ENCODE measurements at regions not wholly inside any gene's neighbourhood (a gene's known extent, or its start where the extent isn't known, plus 50 kb on each side); places are given as distances from the start of the nearest gene placed in this dataset.

GRCh38 chr18:57230861-57231585 lies 84.1 kb downstream of the BOD1L2 start:
- intact Hi-C loops (cut with micrococcal nuclease): no loop called here
- Histone ChIP-seq H4K20me1 (ENCODE audit: control insufficient read depth, insufficient read depth, low read length, poor library complexity, severe bottlenecking) (no peaks in the 10 kb centered on the region), H3K79me2 (ENCODE audit: control insufficient read depth, insufficient read depth, low read length) (no peaks in the 10 kb centered on the region), H3K4me2 (replicated peaks; ENCODE audit: low read depth, low read length, poor library complexity, severe bottlenecking) (no peak overlapping the region), H2AFZ (ENCODE audit: insufficient read depth, low read depth, low read length, poor library complexity, severe bottlenecking) (no peak overlapping the region), H3K4me1 (ENCODE audit: control insufficient read depth in 2 of 2, insufficient read depth in 2 of 2, low read length in 2 of 2) (no peaks in the 10 kb centered on the region), H3K9me3 (ENCODE audit: control extremely low read depth in 1 of 3, control insufficient read depth in 2 of 3, insufficient read depth in 1 of 3, low read length in 2 of 3) (no peaks in the 10 kb centered on the region), H3K9ac (ENCODE audit: low read length) (no peak overlapping the region), H3K4me3 (ENCODE audit: control extremely low read depth in 1 of 5, extremely low read depth in 1 of 5, insufficient read depth in 1 of 5, low read depth in 2 of 5, low read length in 4 of 5) (no peak overlapping the region), H3K27ac (ENCODE audit: low read length in 2 of 2) (no peak overlapping the region), H3K36me3 (replicated peaks in 1 of 2; ENCODE audit: control extremely low read depth in 1 of 2, control insufficient read depth in 1 of 2, extremely low read depth in 1 of 2, insufficient read depth in 2 of 2, low read length in 1 of 2) (no peaks in the 10 kb centered on the region), H3K27me3 (replicated peaks in 1 of 4; ENCODE audit: control extremely low read depth in 1 of 4, control insufficient read depth in 3 of 4, insufficient read depth in 4 of 4, low read length in 3 of 4) (peaks cover 0 to 3% (median 0%) of the 10 kb centered on the region in 4 experiments)
- ChIA-PET CTCF (no interaction called here), POLR2A (no interaction called here)
- Mint-ChIP-seq H3K9me3 (ENCODE audit: insufficient read depth) (no peaks in the 10 kb centered on the region), H3K27me3 (peaks cover 23% of the 10 kb centered on the region), H3K4me1 (no peaks in the 10 kb centered on the region), H3K27ac (no peak overlapping the region), H3K4me3 (no peak overlapping the region)
- 84% methylated on average over 5 of the region's 7 CpGs for WGBS (ENCODE audit: insufficient coverage)
- DNase-seq: no peak
- ATAC-seq (ENCODE audit: low read depth): no peak
- TF ChIP-seq CTCF (IDR thresholded peaks at IDR 0.05): no peak
- TF ChIP-seq EZH2 (IDR thresholded peaks at IDR 0.05; ENCODE audit: borderline replicate concordance, insufficient read depth, low read depth, low read length, poor library complexity, severe bottlenecking): no peak

- no peaks in the 10 kb centered on the region for H3K4me1 Mint-ChIP-seq
- intact Hi-C loops (cut with micrococcal nuclease): no loop called here
- no peak overlapping the region for H2AFZ ChIP-seq (ENCODE audit: insufficient read depth, low read depth, low read length, poor library complexity, severe bottlenecking)
- ATAC-seq (ENCODE audit: low read depth): no peak
- no peak overlapping the region for H3K9ac ChIP-seq (ENCODE audit: low read length)
- H3K9me3 Mint-ChIP-seq (ENCODE audit: insufficient read depth): no peaks in the 10 kb centered on the region
- no peak overlapping the region for H3K4me3 ChIP-seq (ENCODE audit: control extremely low read depth in 1 of 5, extremely low read depth in 1 of 5, insufficient read depth in 1 of 5, low read depth in 2 of 5, low read length in 4 of 5)
- H3K27me3 Mint-ChIP-seq: peaks cover 16% of the 10 kb centered on the region
- H4K20me1 ChIP-seq (ENCODE audit: control insufficient read depth, insufficient read depth, low read length, poor library complexity, severe bottlenecking): no peaks in the 10 kb centered on the region
- no peak overlapping the region for H3K27ac ChIP-seq (ENCODE audit: low read length in 2 of 2)
- H3K27ac Mint-ChIP-seq: no peak overlapping the region
- H3K9me3 ChIP-seq (ENCODE audit: control extremely low read depth in 1 of 3, control insufficient read depth in 2 of 3, insufficient read depth in 1 of 3, low read length in 2 of 3): no peaks in the 10 kb centered on the region
- 90% methylated on average over 2 of the region's 3 CpGs for WGBS (ENCODE audit: insufficient coverage)
- TF ChIP-seq CTCF (IDR thresholded peaks at IDR 0.05) (no peak), EZH2 (IDR thresholded peaks at IDR 0.05; ENCODE audit: borderline replicate concordance, insufficient read depth, low read depth, low read length, poor library complexity, severe bottlenecking) (no peak)
- H3K4me2 ChIP-seq (replicated peaks; ENCODE audit: low read depth, low read length, poor library complexity, severe bottlenecking): no peak overlapping the region
- H3K79me2 ChIP-seq (ENCODE audit: control insufficient read depth, insufficient read depth, low read length): no peaks in the 10 kb centered on the region
- no peak for DNase-seq
- no peak overlapping the region for H3K4me3 Mint-ChIP-seq
- H3K27me3 ChIP-seq (replicated peaks in 1 of 4; ENCODE audit: control extremely low read depth in 1 of 4, control insufficient read depth in 3 of 4, insufficient read depth in 4 of 4, low read length in 3 of 4): peaks cover 0 to 3% (median 0%) of the 10 kb centered on the region in 4 experiments
- H3K36me3 ChIP-seq (replicated peaks in 1 of 2; ENCODE audit: control extremely low read depth in 1 of 2, control insufficient read depth in 1 of 2, extremely low read depth in 1 of 2, insufficient read depth in 2 of 2, low read length in 1 of 2): no peaks in the 10 kb centered on the region
- no peaks in the 10 kb centered on the region for H3K4me1 ChIP-seq (ENCODE audit: control insufficient read depth in 2 of 2, insufficient read depth in 2 of 2, low read length in 2 of 2)
- CTCF ChIA-PET: no interaction called here
- POLR2A ChIA-PET: no interaction called here
Measured at GRCh38 chr18:57231864-57232263, 85.0 kb downstream of the BOD1L2 start.
